ENCODE measurements at regions not wholly inside any gene's neighbourhood (a gene's known extent, or its start where the extent isn't known, plus 50 kb on each side); places are given as distances from the start of the nearest gene placed in this dataset.

GRCh38 chr14:98161356-98161755 lies 1110.6 kb downstream of the BCL11B start:
- H3K27ac Mint-ChIP-seq: no peak overlapping the region
- H3K27me3 Mint-ChIP-seq (ENCODE audit: insufficient read depth): peaks cover 3% of the 10 kb centered on the region; the same call in 1 of the 2 replicates
- no peak overlapping the region for H3K4me3 Mint-ChIP-seq
- H3K36me3 Mint-ChIP-seq (ENCODE audit: low read depth): peaks cover 11% of the 10 kb centered on the region
- TF ChIP-seq CTCF (IDR thresholded peaks at IDR 0.05): no peak
- H3K9me3 Mint-ChIP-seq: peaks cover 73% of the 10 kb centered on the region
- DNase-seq: no peak
- no peaks in the 10 kb centered on the region for H3K4me1 Mint-ChIP-seq (ENCODE audit: low read depth)

DNA sequence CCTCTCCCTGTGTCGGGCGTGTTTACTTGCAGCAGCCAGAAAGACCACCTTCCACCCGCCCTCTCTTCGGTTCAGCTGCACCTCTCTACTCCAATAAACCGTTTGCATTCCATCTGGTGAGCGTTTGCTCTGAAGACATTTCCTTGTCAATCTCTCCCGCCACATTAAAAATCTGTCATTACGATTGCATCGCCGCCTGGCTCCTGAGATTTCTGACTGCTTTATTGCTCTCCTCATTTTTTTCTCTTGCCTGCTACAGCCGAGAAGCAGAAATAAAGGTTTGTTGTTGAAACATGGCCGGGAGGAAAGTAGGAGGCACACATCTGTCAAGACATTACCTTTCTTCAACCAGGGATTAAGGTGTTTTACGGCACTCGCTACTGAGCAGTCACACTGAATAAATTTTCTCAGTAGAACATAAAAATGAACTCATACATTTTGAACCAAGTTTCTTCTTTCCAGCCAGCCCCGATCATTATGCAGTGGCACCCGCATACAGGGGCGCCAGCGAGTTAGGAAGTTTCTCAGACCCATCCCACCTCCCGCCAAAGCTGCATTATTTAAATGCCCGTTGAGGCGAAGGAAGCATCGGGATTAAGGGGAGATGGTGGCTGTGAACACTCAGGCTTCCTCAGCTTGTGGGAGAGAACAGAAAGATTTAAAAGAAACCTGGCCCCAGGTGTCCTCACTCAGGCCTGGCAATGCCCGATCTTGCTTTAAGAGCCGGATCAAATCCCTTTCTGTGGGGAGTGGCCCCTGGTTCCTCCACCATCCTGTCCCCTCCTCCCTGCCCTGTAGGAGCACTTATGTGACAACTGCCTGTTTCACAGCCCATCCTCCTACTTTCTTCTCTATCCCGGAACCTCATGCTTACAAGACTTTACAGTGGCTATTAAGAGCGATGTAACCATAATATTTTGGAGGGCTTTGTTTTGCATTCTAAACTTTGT lies 1108.9 kb downstream of the BCL11B start:
- H3K9me3 Mint-ChIP-seq: peaks cover 71% of the 10 kb centered on the region
- TF ChIP-seq CTCF (IDR thresholded peaks at IDR 0.05): no peak
- no peak for DNase-seq
- no peak overlapping the region for H3K27ac Mint-ChIP-seq
- no peak overlapping the region for H3K4me3 Mint-ChIP-seq
- H3K27me3 Mint-ChIP-seq (ENCODE audit: insufficient read depth): peaks cover 3% of the 10 kb centered on the region; the same call in 1 of the 2 replicates
- H3K4me1 Mint-ChIP-seq (ENCODE audit: low read depth): no peaks in the 10 kb centered on the region
- peaks cover 13% of the 10 kb centered on the region for H3K36me3 Mint-ChIP-seq (ENCODE audit: low read depth)

- Mint-ChIP-seq H3K27ac (no peak overlapping the region), H3K9me3 (peaks cover 73% of the 10 kb centered on the region), H3K4me1 (ENCODE audit: low read depth) (no peaks in the 10 kb centered on the region), H3K36me3 (ENCODE audit: low read depth) (peaks cover 13% of the 10 kb centered on the region), H3K27me3 (ENCODE audit: insufficient read depth) (peaks cover 3% of the 10 kb centered on the region; the same call in 1 of the 2 replicates), H3K4me3 (no peak overlapping the region)
- no peak for DNase-seq
- no peak for TF ChIP-seq CTCF (IDR thresholded peaks at IDR 0.05)
Observed at GRCh38 chr14:98163873-98164272, 1108.1 kb downstream of the BCL11B start.

- no peak for TF ChIP-seq CTCF (IDR thresholded peaks at IDR 0.05)
- peaks cover 3% of the 10 kb centered on the region; the same call in 1 of the 2 replicates for H3K27me3 Mint-ChIP-seq (ENCODE audit: insufficient read depth)
- DNase-seq: no peak
- no peak overlapping the region for H3K4me3 Mint-ChIP-seq
- H3K4me1 Mint-ChIP-seq (ENCODE audit: low read depth): no peaks in the 10 kb centered on the region
- H3K9me3 Mint-ChIP-seq: peaks cover 76% of the 10 kb centered on the region
- H3K36me3 Mint-ChIP-seq (ENCODE audit: low read depth): peaks cover 13% of the 10 kb centered on the region
- H3K27ac Mint-ChIP-seq: no peak overlapping the region
Observed at GRCh38 chr14:98165976-98166375, 1106.0 kb downstream of the BCL11B start.

- no peak for TF ChIP-seq CTCF (IDR thresholded peaks at IDR 0.05)
- Mint-ChIP-seq H3K9me3 (peaks cover 74% of the 10 kb centered on the region), H3K36me3 (ENCODE audit: low read depth) (peaks cover 13% of the 10 kb centered on the region)
Observed at GRCh38 chr14:98167275-98167674, 1104.7 kb downstream of the BCL11B start.

More at GRCh38 chr14:98167275-98167674, 1104.7 kb downstream of the BCL11B start:
- DNase-seq: no peak
- H3K27me3 Mint-ChIP-seq (ENCODE audit: insufficient read depth): peaks cover 3% of the 10 kb centered on the region; the same call in 1 of the 2 replicates
- no peak overlapping the region for H3K27ac Mint-ChIP-seq
- no peak overlapping the region for H3K4me3 Mint-ChIP-seq
- no peaks in the 10 kb centered on the region for H3K4me1 Mint-ChIP-seq (ENCODE audit: low read depth)
